ENCODE measurements at regions not wholly inside any gene's neighbourhood (a gene's known extent, or its start where the extent isn't known, plus 50 kb on each side); places are given as distances from the start of the nearest gene placed in this dataset.

GRCh38 chr1:9429342-9429711 is 109.9 kb upstream of the SLC25A33 start:
- Mint-ChIP-seq H3K4me1 (peaks cover 47% of the 10 kb centered on the region), H3K27ac (peak overlapping the region; percentile 98), H3K36me3 (ENCODE audit: low read depth) (no peaks in the 10 kb centered on the region), H3K9me3 (ENCODE audit: low read depth) (no peaks in the 10 kb centered on the region), H3K4me3 (peak overlapping the region; percentile 86), H3K27me3 (no peaks in the 10 kb centered on the region)
- no peak for DNase-seq
- ATAC-seq: no peak
- ChIA-PET CTCF (interaction anchor here (0.5 to 1.2 kb wide), 4 partner anchors 26 to 654 kb away, joined by 3 to 4 read pairs (median 4); no protein-coding TSS in a partner anchor), POLR2A (interaction anchor here (0.6 kb wide), 1 partner anchor 22 kb away, joined by 3 read pairs; no protein-coding TSS in a partner anchor)
- intact Hi-C loops (cut with DNase I, micrococcal nuclease): loop anchor here in 1 of 2 experiments (1.0 to 10.0 kb wide), 9 partner anchors 110 to 1043 kb away; partner anchors contain the start of genes CTNNBIP1, DFFA, H6PD and LZIC

DNA sequence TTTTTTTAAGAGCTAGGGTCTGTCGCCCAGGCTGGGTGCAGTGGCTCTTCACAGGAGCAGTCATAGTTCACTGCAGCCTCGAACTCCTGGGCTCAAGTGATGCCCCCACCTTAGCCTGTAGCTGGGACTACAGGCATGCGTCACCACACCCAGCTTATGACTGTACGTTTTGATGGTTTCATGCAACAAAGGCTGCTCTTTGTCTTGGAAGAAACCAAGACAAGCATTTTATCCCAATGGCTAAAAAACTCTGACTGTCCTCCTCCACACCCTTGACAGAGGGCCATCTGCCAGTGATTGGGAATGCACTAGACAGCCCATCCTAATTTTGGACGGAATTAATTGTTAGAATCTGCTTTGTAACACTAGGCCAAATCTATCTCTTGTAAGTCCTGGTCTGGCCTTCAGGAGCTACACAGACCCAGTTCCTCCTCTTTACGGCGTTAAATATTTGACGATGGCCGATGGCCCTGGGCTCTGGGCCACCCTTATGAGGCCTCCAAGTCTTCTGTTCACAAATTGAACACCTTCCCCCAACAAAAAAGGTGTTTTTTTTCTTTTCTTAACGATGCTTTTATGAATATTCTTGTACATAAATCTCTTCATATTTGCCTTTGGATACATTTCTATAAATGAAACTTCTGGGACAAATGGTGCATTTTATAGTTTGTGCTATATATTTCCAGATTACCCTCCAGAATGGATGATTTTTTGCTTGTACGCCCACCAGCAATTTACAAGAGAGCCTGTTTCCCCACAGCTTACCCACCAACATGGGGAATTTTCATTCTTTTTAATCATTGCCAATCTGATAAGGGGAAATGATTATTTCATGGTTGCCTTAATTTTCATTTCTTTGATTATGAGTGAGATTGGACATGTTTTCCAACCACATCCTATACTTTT is 104.8 kb upstream of the SLC25A33 start:
- Mint-ChIP-seq H3K27ac (no peak overlapping the region), H3K36me3 (ENCODE audit: low read depth) (no peaks in the 10 kb centered on the region), H3K9me3 (ENCODE audit: low read depth) (no peaks in the 10 kb centered on the region), H3K27me3 (no peaks in the 10 kb centered on the region), H3K4me1 (peaks cover 7% of the 10 kb centered on the region), H3K4me3 (no peak overlapping the region)
- ChIA-PET POLR2A (interaction anchor here (0.6 kb wide), 1 partner anchor 28 kb away, joined by 3 read pairs; no protein-coding TSS in a partner anchor), CTCF (interaction anchor here (0.6 to 0.7 kb wide), 5 partner anchors 16 to 195 kb away, joined by 3 to 4 read pairs (median 3); no protein-coding TSS in a partner anchor)
- no peak for DNase-seq
- intact Hi-C loops (cut with DNase I, micrococcal nuclease): no loop called here
- no peak for ATAC-seq

DNA sequence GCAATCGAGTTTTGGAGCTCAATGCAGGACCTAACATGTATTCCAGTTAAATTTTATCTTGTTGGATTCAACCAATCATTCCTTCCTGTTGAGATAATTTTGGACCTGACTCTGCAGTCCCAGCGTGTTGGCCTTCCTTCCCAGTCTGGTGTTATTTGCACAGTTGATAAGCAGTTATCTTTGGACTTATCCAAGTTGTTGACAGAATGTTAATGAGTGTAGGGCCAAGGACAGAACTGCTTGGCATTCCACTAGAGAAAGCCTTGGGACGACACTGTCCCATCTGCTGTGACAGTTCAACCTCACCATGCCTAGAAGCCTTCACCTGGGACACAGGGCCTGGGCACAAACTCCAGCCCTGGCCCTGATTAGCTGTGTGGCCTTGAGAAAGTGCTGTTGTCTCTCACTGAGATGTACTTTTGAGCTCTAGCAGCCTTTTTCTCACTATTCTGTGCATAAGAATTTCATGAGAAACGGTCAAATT is 104.1 kb upstream of the SLC25A33 start:
- Mint-ChIP-seq H3K27ac (no peak overlapping the region), H3K27me3 (no peaks in the 10 kb centered on the region), H3K4me1 (peaks cover 1% of the 10 kb centered on the region), H3K4me3 (no peak overlapping the region), H3K36me3 (ENCODE audit: low read depth) (no peaks in the 10 kb centered on the region), H3K9me3 (ENCODE audit: low read depth) (no peaks in the 10 kb centered on the region)
- ChIA-PET POLR2A (interaction anchor here (0.6 kb wide), 1 partner anchor 28 kb away, joined by 3 read pairs; no protein-coding TSS in a partner anchor), CTCF (interaction anchor here (0.6 kb wide), 2 partner anchors 16 to 146 kb away, joined by 3 to 4 read pairs; no protein-coding TSS in a partner anchor)
- no peak for DNase-seq
- intact Hi-C loops (cut with DNase I, micrococcal nuclease): no loop called here
- no peak for ATAC-seq

DNA sequence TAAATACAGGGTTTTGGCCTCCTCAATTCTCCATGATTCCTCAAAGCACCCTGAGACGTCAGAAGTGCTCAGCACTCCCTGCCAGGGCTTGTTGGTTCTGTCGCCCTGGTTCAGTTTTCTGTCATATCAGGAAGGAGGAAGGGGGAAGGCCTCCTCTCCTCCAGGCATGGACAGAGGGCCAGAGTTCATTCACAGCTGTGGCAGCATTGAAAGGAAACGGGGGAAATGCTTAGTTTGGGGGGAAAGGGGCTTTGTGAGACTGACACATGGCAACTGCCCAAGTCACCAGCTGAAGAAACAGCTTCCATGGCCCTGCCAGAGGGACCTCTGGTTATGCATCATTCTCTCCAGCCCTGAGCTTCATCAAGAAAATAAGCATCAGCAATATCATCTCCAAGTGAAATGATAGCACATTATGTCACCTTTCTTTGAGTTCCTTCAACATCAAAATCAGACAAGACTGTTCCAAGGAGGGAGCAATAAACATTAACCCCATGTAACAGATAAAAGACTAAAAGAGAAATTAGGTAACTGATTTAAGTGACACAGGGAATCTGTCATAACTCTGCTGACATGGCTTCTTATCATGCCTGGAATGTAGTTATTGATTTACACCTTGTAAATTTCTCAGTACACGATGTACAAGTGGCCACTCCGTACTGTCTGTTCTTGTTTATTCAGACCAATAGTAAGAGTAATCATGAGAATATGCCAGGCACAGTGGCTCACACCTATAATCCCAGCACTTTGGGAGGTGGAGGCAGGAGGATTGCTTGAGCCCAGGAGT is 103.2 kb upstream of the SLC25A33 start:
- DNase-seq: no peak
- ChIA-PET CTCF (interaction anchor here (0.6 to 0.9 kb wide), 3 partner anchors 62 to 169 kb away, joined by 3 read pairs; no protein-coding TSS in a partner anchor), POLR2A (no interaction called here)
- H3K4me3 Mint-ChIP-seq: no peak overlapping the region
- H3K36me3 Mint-ChIP-seq (ENCODE audit: low read depth): no peaks in the 10 kb centered on the region
- no peak overlapping the region for H3K27ac Mint-ChIP-seq
- ATAC-seq: no peak
- no peaks in the 10 kb centered on the region for H3K4me1 Mint-ChIP-seq
- H3K9me3 Mint-ChIP-seq (ENCODE audit: low read depth): no peaks in the 10 kb centered on the region
- H3K27me3 Mint-ChIP-seq: no peaks in the 10 kb centered on the region
- intact Hi-C loops (cut with DNase I, micrococcal nuclease): no loop called here

DNA sequence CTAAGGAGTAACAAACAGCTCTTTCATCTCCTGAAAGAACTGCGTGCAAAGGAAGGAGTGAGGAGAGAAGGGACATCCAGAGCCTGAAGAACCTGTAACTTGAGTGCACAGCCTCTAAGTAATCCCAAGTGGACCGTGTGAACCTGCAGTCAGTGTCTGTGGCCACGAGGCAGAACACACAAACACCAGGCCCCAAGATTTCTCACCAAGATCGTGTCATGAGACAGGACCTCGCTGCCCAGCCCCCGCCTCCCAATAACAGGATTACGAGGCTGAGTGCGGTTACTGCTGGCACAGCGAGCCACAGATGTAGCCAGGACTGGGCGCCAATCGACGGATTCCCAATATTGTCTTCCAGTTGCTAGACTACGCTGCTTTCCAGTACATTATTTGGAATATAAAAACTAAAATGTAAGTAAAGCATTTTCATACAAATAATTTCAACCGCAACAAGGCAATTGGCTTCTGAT is 101.3 kb upstream of the SLC25A33 start:
- no peaks in the 10 kb centered on the region for H3K36me3 Mint-ChIP-seq (ENCODE audit: low read depth)
- ATAC-seq: no peak
- DNase-seq: no peak
- H3K9me3 Mint-ChIP-seq (ENCODE audit: low read depth): no peaks in the 10 kb centered on the region
- H3K27ac Mint-ChIP-seq: no peak overlapping the region
- ChIA-PET CTCF (interaction anchor here (1.4 kb wide), 1 partner anchor 13 kb away, joined by 4 read pairs; no protein-coding TSS in a partner anchor), POLR2A (no interaction called here)
- no peaks in the 10 kb centered on the region for H3K4me1 Mint-ChIP-seq
- intact Hi-C loops (cut with DNase I, micrococcal nuclease): no loop called here
- H3K27me3 Mint-ChIP-seq: no peaks in the 10 kb centered on the region
- no peak overlapping the region for H3K4me3 Mint-ChIP-seq

- ChIA-PET CTCF (interaction anchor here (1.4 kb wide), 1 partner anchor 13 kb away, joined by 4 read pairs; no protein-coding TSS in a partner anchor), POLR2A (interaction anchor here (0.7 kb wide), 1 partner anchor 33 kb away, joined by 3 read pairs; no protein-coding TSS in a partner anchor)
- H3K36me3 Mint-ChIP-seq (ENCODE audit: low read depth): no peaks in the 10 kb centered on the region
- no peaks in the 10 kb centered on the region for H3K9me3 Mint-ChIP-seq (ENCODE audit: low read depth)
- no peak for DNase-seq
- no peak overlapping the region for H3K4me3 Mint-ChIP-seq
- intact Hi-C loops (cut with DNase I, micrococcal nuclease): no loop called here
- no peak overlapping the region for H3K27ac Mint-ChIP-seq
- ATAC-seq: no peak
- H3K27me3 Mint-ChIP-seq: no peaks in the 10 kb centered on the region
- no peaks in the 10 kb centered on the region for H3K4me1 Mint-ChIP-seq
These were observed 100.7 kb upstream of the SLC25A33 start for GRCh38 chr1:9438431-9439073.

DNA sequence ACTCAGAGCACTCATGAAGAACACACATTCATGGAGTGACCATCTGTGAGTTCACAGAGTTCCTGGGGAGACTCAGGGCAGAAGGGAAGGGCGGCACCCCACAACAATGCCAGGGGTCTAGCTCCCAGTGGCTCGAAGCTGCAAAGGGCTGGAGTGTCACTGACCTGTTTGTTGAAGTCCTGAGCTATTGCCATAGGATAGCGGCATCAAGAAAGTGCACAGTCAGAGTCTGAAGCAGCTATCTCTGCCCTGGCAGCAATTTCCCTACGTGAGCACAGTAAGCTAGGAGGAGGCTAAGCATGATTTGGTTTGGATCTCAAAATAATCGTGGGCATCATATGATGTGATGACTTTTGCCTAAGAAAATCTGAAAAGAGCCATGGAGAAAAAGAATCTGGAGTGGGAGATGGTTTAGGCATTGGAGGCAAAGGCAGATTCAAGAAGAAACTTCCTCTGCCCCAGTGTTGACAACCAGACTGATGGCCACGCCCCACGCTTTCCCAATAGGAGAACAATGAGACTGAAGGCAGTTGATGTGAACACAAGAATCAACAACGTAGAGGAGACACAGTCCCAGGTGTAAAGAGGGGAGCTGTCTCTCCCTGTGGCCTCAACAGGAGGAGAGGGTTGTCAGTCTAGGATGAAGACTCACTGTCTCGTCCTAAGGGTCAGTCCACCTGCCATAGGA is 100.0 kb upstream of the SLC25A33 start:
- Mint-ChIP-seq H3K4me1 (no peaks in the 10 kb centered on the region), H3K27ac (no peak overlapping the region), H3K9me3 (ENCODE audit: low read depth) (no peaks in the 10 kb centered on the region), H3K27me3 (no peaks in the 10 kb centered on the region), H3K4me3 (no peak overlapping the region), H3K36me3 (ENCODE audit: low read depth) (no peaks in the 10 kb centered on the region)
- POLR2A ChIA-PET: interaction anchor here (0.7 kb wide), 1 partner anchor 33 kb away, joined by 3 read pairs; no protein-coding TSS in a partner anchor
- DNase-seq: no peak
- CTCF ChIA-PET: interaction anchor here (0.6 to 1.4 kb wide), 3 partner anchors 14 to 952 kb away, joined by 3 to 4 read pairs (median 3); no protein-coding TSS in a partner anchor
- intact Hi-C loops (cut with DNase I, micrococcal nuclease): no loop called here
- no peak for ATAC-seq

DNA sequence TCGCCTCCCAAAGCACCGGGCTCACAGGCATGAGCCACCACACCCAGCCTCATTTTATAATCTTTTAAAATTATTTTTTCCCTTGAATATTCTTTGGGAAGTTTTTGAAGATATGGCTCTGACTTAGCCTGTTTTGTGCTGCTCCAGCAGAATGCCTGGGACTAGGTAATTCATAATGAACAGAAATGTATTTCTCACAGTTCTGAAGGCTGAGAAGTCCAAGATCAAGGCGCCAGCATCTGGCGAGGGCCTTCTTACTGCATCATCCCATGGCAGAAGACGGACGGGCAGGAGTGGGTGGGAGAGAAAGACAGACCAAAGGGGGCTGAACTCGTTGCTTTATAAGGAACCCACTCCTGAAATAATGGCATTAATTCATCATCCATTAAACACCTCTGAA is 99.0 kb upstream of the SLC25A33 start:
- Mint-ChIP-seq H3K4me3 (no peak overlapping the region), H3K27ac (no peak overlapping the region), H3K27me3 (no peaks in the 10 kb centered on the region), H3K36me3 (ENCODE audit: low read depth) (no peaks in the 10 kb centered on the region), H3K9me3 (ENCODE audit: low read depth) (no peaks in the 10 kb centered on the region), H3K4me1 (no peaks in the 10 kb centered on the region)
- ATAC-seq (no peak), DNase-seq (no peak)
- intact Hi-C loops (cut with DNase I, micrococcal nuclease): no loop called here
- CTCF ChIA-PET: interaction anchor here (1.3 kb wide), 1 partner anchor 35 kb away, joined by 3 read pairs; no protein-coding TSS in a partner anchor
- POLR2A ChIA-PET: interaction anchor here (0.7 kb wide), 1 partner anchor 10 kb away, joined by 3 read pairs; no protein-coding TSS in a partner anchor

DNA sequence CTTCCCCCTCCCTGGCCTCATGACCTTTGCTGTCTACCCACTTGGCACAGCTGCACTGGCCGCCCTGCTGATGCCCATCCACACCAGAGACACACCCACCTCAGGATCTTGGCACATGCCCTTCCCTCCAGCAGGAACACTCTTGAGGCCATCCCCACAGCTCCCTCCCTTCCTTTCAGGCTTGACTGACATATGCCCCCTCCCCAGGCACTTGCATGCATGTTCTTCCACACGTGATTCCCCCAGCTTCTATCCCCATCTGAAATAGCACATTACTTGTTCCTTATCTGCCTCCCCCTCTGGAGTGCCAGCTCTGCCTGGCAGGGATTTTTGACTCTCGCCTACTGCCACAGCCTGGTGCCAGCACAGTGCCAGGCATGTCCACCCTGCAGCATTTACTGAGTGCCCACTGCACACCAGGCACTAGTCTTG is 98.5 kb upstream of the SLC25A33 start:
- H3K4me3 Mint-ChIP-seq: no peak overlapping the region
- CTCF ChIA-PET: no interaction called here
- POLR2A ChIA-PET: interaction anchor here (0.7 kb wide), 1 partner anchor 10 kb away, joined by 3 read pairs; no protein-coding TSS in a partner anchor
- ATAC-seq: no peak
- H3K36me3 Mint-ChIP-seq (ENCODE audit: low read depth): no peaks in the 10 kb centered on the region
- DNase-seq: no peak
- intact Hi-C loops (cut with DNase I, micrococcal nuclease): no loop called here
- no peaks in the 10 kb centered on the region for H3K27me3 Mint-ChIP-seq
- no peaks in the 10 kb centered on the region for H3K9me3 Mint-ChIP-seq (ENCODE audit: low read depth)
- no peaks in the 10 kb centered on the region for H3K4me1 Mint-ChIP-seq
- H3K27ac Mint-ChIP-seq: no peak overlapping the region

DNA sequence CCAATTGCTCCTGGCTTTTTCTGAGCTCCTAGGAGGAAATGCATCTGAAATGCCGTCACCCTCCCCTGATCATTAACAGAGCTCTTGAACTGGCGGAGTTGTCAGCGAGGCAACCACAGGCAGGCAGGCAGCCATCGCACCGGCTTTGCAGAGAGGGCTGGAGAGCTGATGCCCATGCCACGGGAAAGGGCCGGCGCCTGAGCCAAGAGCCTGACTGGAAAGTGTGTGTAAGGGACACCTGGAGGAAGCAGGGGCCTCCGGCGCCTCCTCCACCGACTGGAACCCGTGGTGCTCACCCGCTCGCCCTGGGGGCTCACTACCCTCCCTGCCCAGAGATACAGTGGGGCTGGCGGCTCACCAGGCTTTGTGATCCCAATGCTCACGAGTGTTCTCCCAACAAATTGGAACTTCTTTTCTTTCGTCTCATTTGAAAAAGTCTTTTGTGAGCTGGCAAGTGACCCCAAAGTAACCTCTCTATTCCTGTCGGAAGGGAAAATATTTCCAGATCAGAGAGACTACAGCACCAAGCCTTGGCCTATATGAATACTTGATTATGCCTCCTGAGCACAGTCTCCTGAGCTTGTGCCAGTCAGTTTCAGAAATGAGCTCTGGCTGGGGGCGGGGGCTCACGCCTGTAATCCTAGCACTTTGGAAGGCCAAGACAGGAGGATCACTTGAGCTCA is 97.7 kb upstream of the SLC25A33 start:
- POLR2A ChIA-PET: interaction anchor here (0.6 kb wide), 1 partner anchor 786 kb away, joined by 3 read pairs; no protein-coding TSS in a partner anchor

More for the DNA sequence above, 97.7 kb upstream of the SLC25A33 start:
- H3K36me3 Mint-ChIP-seq (ENCODE audit: low read depth): no peaks in the 10 kb centered on the region
- no peak overlapping the region for H3K27ac Mint-ChIP-seq
- no peaks in the 10 kb centered on the region for H3K4me1 Mint-ChIP-seq
- no peak for DNase-seq
- H3K27me3 Mint-ChIP-seq: no peaks in the 10 kb centered on the region
- intact Hi-C loops (cut with DNase I, micrococcal nuclease): no loop called here
- H3K9me3 Mint-ChIP-seq (ENCODE audit: low read depth): no peaks in the 10 kb centered on the region
- CTCF ChIA-PET: interaction anchor here (0.6 to 0.7 kb wide), 2 partner anchors 68 to 175 kb away, joined by 3 to 4 read pairs; no protein-coding TSS in a partner anchor
- no peak for ATAC-seq
- H3K4me3 Mint-ChIP-seq: no peak overlapping the region
